Fibroblast of villous mesenchyme (primary cell): ENCODE measurements at regions not wholly inside any gene's neighbourhood (a gene's known extent, or its start where the extent isn't known, plus 50 kb on each side); places are given as distances from the start of the nearest gene placed in this dataset.

Source experiments
- DNase-seq: peaks from one replicate; pipeline ENCODE4 v3.0.0-alpha.2; 2010; ENCODE audit warnings: low read depth
- H3K4me3 ChIP-seq: 2 replicates; pipeline ENCODE4 v1.5.1; 2011; ENCODE audit warnings: low read depth, mild to moderate bottlenecking, low read length
- CTCF ChIP-seq: IDR thresholded peaks from 2 replicates; pipeline ENCODE4 v1.5.1; 2012; ENCODE audit warnings: low read depth, mild to moderate bottlenecking, low read length; ENCODE audit not compliant: insufficient read depth

GRCh38 chr3:59549962-59550361, 500.1 kb upstream of the CFAP20DC start:
- TF ChIP-seq CTCF, result no peak
- no peak overlapping the region for H3K4me3 ChIP-seq
- no peak for DNase-seq

- no peak for TF ChIP-seq CTCF
- H3K4me3 ChIP-seq, result no peak overlapping the region
- no peak for DNase-seq
Observed at GRCh38 chr3:59547874-59548273, 498.0 kb upstream of the CFAP20DC start.

GRCh38 chr3:59546522-59546921, 496.7 kb upstream of the CFAP20DC start:
- DNase-seq, result no peak
- H3K4me3 ChIP-seq, result no peak overlapping the region
- no peak for TF ChIP-seq CTCF

- DNase-seq, result no peak
- no peak for TF ChIP-seq CTCF
- H3K4me3 ChIP-seq, result no peak overlapping the region
Observed at GRCh38 chr3:59545374-59545773, 495.5 kb upstream of the CFAP20DC start.

GRCh38 chr3:59542276-59542675, 492.5 kb upstream of the CFAP20DC start:
- H3K4me3 ChIP-seq, result no peak overlapping the region
- TF ChIP-seq CTCF, result no peak
- no peak for DNase-seq

GRCh38 chr3:59540696-59541095, 490.9 kb upstream of the CFAP20DC start:
- TF ChIP-seq CTCF, result no peak
- DNase-seq, result no peak
- H3K4me3 ChIP-seq, result no peak overlapping the region

- no peak for DNase-seq
- no peak overlapping the region for H3K4me3 ChIP-seq
- no peak for TF ChIP-seq CTCF
Observed at GRCh38 chr3:59540241-59540640, 490.4 kb upstream of the CFAP20DC start.
